Caco-2 (cell line): ENCODE measurements at regions not wholly inside any gene's neighbourhood (a gene's known extent, or its start where the extent isn't known, plus 50 kb on each side); places are given as distances from the start of the nearest gene placed in this dataset.

ENCODE experiments used
- BruUV-seq: library from RNA; stranded (reverse); fragments of 400-500 nt; replicated peaks from 2 replicates; lab custom pipeline; 2021; lab: Mats Ljungman, UMichigan
- CTCF ChIA-PET: fragments of 300-600 bp; sonication (Branson Sonifier 250); formaldehyde crosslinking; loops from one replicate; lab custom pipeline; 2022; ENCODE audit warnings: antibody characterized with exemption; lab: Charles Lee
- POLR2A ChIA-PET: fragments of 300-600 bp; sonication (Branson Sonifier 250); formaldehyde crosslinking; loops from one replicate; lab custom pipeline; 2022; ENCODE audit warnings: antibody characterized with exemption; lab: Charles Lee
- DNase-seq, 2 experiments: peaks; one replicate each; pipeline versions ENCODE4 v3.0.0 to v3.0.0-alpha.2; 2020 to 2022
- H3K27me3 ChIP-seq: replicated peaks from 2 replicates; pipeline ENCODE4 v1.6.0; 2011; ENCODE audit warnings: low read length; ENCODE audit not compliant: control insufficient read depth, insufficient read depth
- H3K36me3 ChIP-seq: 2 replicates; pipeline ENCODE4 v1.5.1; 2011; ENCODE audit warnings: low read length; ENCODE audit not compliant: control insufficient read depth, insufficient read depth
- H3K4me1 ChIP-seq: fragments of 250-450 bp; sonication (Bioruptor Pico); 2 replicates; pipeline ENCODE4 v1.5.1; 2020; ENCODE audit warnings: mild to moderate bottlenecking
- H3K4me3 ChIP-seq: 2 replicates; pipeline ENCODE4 v1.5.1; 2011; ENCODE audit warnings: low read depth, mild to moderate bottlenecking, control low read depth, low read length
- H3K9me3 ChIP-seq: fragments of 250-450 bp; sonication (Bioruptor Pico); 2 replicates; pipeline ENCODE4 v1.5.1; 2020; ENCODE audit warnings: mild to moderate bottlenecking, moderate library complexity
- H3K27ac Mint-ChIP-seq: one replicate; pipeline ENCODE4 v1.8.0; 2022; ENCODE audit warnings: mixed read lengths; ENCODE audit not compliant: unreplicated experiment
- H3K27me3 Mint-ChIP-seq: one replicate; pipeline ENCODE4 v1.8.0; 2022; ENCODE audit warnings: mixed read lengths; ENCODE audit not compliant: insufficient read depth, unreplicated experiment
- H3K36me3 Mint-ChIP-seq: one replicate; pipeline ENCODE4 v1.8.0; 2022; ENCODE audit warnings: mild to moderate bottlenecking, mixed read lengths; ENCODE audit not compliant: insufficient read depth, unreplicated experiment
- H3K4me1 Mint-ChIP-seq: one replicate; pipeline ENCODE4 v1.8.0; 2022; ENCODE audit warnings: low read depth, mixed read lengths; ENCODE audit not compliant: unreplicated experiment
- H3K4me3 Mint-ChIP-seq: one replicate; pipeline ENCODE4 v1.8.0; 2022; ENCODE audit warnings: mild to moderate bottlenecking, moderate library complexity, mixed read lengths; ENCODE audit not compliant: unreplicated experiment
- H3K9me3 Mint-ChIP-seq: one replicate; pipeline ENCODE4 v1.8.0; 2022; ENCODE audit warnings: mixed read lengths; ENCODE audit not compliant: unreplicated experiment
- intact Hi-C: fragments of 100-400 bp; cut with micrococcal nuclease; formaldehyde crosslinking; loops from one replicate; pipeline ENCODE4 v1.10.0; 2022; ENCODE audit not compliant: unreplicated experiment
- TF ChIP-seq, protein P1 (sequence below), 2 experiments: fragments of 200-600 bp in 1 of 2; IDR thresholded peaks; 1 replicate in 1 of 2; 2 replicates in 1 of 2; pipeline versions ENCODE4 v1.5.1 to v1.8.0; 2011 to 2022; ENCODE audit warnings: antibody characterized with exemption in 1 of 2, control low read depth in 1 of 2, inconsistent platforms in 1 of 2, low read depth in 1 of 2, low read length in 1 of 2, mild to moderate bottlenecking in 1 of 2, moderate library complexity in 1 of 2; ENCODE audit not compliant: insufficient read depth in 1 of 2, severe bottlenecking in 1 of 2, unreplicated experiment in 1 of 2

DNA sequence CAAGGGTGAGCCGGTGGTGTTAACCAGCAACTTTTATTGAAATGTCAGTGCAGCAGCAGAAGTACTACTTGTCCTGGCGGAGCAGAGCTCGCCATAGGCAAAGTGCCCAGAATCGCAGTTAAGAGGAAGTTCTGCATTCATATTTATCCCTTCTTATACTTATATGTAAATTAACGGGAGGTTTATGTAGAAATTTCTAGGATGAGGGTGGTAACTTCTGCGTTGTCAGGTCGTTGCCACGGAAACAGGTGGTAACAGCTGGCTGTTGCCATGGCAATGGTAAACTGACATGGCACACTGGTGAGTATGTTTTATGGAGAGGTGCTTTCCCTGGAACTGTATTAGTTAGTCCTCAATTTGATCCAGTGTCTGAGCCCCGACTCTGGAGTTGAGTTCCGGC is 2494.9 kb upstream of the PCDH20 start:
- no peaks in the 10 kb centered on the region for H3K9me3 ChIP-seq
- H3K4me3 Mint-ChIP-seq, result no peak overlapping the region
- H3K27ac Mint-ChIP-seq, result no peak overlapping the region
- BruUV-seq, result no TSS peak
- no peak overlapping the region for H3K4me3 ChIP-seq
- ChIA-PET CTCF (no interaction called here), POLR2A (no interaction called here)
- no peaks in the 10 kb centered on the region for H3K36me3 Mint-ChIP-seq
- TF ChIP-seq, protein P1, sequence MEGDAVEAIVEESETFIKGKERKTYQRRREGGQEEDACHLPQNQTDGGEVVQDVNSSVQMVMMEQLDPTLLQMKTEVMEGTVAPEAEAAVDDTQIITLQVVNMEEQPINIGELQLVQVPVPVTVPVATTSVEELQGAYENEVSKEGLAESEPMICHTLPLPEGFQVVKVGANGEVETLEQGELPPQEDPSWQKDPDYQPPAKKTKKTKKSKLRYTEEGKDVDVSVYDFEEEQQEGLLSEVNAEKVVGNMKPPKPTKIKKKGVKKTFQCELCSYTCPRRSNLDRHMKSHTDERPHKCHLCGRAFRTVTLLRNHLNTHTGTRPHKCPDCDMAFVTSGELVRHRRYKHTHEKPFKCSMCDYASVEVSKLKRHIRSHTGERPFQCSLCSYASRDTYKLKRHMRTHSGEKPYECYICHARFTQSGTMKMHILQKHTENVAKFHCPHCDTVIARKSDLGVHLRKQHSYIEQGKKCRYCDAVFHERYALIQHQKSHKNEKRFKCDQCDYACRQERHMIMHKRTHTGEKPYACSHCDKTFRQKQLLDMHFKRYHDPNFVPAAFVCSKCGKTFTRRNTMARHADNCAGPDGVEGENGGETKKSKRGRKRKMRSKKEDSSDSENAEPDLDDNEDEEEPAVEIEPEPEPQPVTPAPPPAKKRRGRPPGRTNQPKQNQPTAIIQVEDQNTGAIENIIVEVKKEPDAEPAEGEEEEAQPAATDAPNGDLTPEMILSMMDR (IDR thresholded peaks at IDR 0.05; ENCODE audit: insufficient read depth in 1 of 2, low read depth in 1 of 2, low read length in 1 of 2, severe bottlenecking in 1 of 2, unreplicated experiment in 1 of 2), result no peak
- no peaks in the 10 kb centered on the region for H3K4me1 Mint-ChIP-seq
- intact Hi-C loops, result no loop called here
- H3K27me3 ChIP-seq, result no peaks in the 10 kb centered on the region
- H3K9me3 Mint-ChIP-seq, result no peaks in the 10 kb centered on the region
- DNase-seq, result peak in 1 of 2 experiments; percentile 8
- H3K36me3 ChIP-seq, result no peaks in the 10 kb centered on the region
- no peaks in the 10 kb centered on the region for H3K4me1 ChIP-seq
- H3K27me3 Mint-ChIP-seq, result peaks cover 8% of the 10 kb centered on the region

GRCh38 chr13:63909726-63910375 is 2494.2 kb upstream of the PCDH20 start:
- no TSS peak for BruUV-seq
- no peaks in the 10 kb centered on the region for H3K9me3 Mint-ChIP-seq
- ChIA-PET POLR2A (no interaction called here), CTCF (no interaction called here)
- no peaks in the 10 kb centered on the region for H3K27me3 ChIP-seq
- no peaks in the 10 kb centered on the region for H3K9me3 ChIP-seq
- H3K4me3 Mint-ChIP-seq, result no peak overlapping the region
- H3K27me3 Mint-ChIP-seq, result peaks cover 8% of the 10 kb centered on the region
- intact Hi-C loops, result no loop called here
- no peaks in the 10 kb centered on the region for H3K4me1 ChIP-seq
- no peaks in the 10 kb centered on the region for H3K36me3 Mint-ChIP-seq
- no peak overlapping the region for H3K4me3 ChIP-seq
- no peak for DNase-seq
- TF ChIP-seq, protein P1 (IDR thresholded peaks at IDR 0.05; ENCODE audit: insufficient read depth in 1 of 2, low read depth in 1 of 2, low read length in 1 of 2, severe bottlenecking in 1 of 2, unreplicated experiment in 1 of 2), result no peak
- no peaks in the 10 kb centered on the region for H3K36me3 ChIP-seq
- no peaks in the 10 kb centered on the region for H3K4me1 Mint-ChIP-seq
- no peak overlapping the region for H3K27ac Mint-ChIP-seq

DNA sequence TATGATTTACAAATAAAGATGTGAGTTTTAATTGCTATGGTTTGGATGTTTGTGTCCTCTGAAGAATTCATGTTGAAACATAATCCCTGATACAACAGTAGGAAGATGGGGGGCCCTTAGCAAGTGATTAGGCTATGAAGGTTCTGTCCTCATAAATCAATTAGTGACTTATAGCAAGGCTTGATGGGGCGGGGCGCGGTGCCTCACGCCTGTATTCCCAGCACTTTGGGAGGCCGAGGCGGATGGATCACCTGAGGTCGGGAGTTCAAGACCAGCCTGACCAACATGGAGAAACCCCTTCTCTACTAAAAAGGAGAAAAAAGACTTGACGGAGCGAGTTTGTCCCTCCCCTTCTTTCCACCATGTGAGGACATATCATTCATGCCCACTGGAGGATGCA is 2486.5 kb upstream of the PCDH20 start:
- H3K9me3 Mint-ChIP-seq, result no peaks in the 10 kb centered on the region
- ChIA-PET CTCF (no interaction called here), POLR2A (no interaction called here)
- TF ChIP-seq, protein P1 (IDR thresholded peaks at IDR 0.05; ENCODE audit: insufficient read depth in 1 of 2, low read depth in 1 of 2, low read length in 1 of 2, severe bottlenecking in 1 of 2, unreplicated experiment in 1 of 2), result no peak
- H3K4me1 Mint-ChIP-seq, result no peaks in the 10 kb centered on the region
- no peak for DNase-seq
- intact Hi-C loops, result no loop called here
- H3K27me3 Mint-ChIP-seq, result peaks cover 2% of the 10 kb centered on the region
- no peaks in the 10 kb centered on the region for H3K4me1 ChIP-seq
- no peak overlapping the region for H3K4me3 Mint-ChIP-seq
- H3K36me3 ChIP-seq, result no peaks in the 10 kb centered on the region
- no TSS peak for BruUV-seq
- no peaks in the 10 kb centered on the region for H3K27me3 ChIP-seq
- no peaks in the 10 kb centered on the region for H3K36me3 Mint-ChIP-seq
- no peak overlapping the region for H3K4me3 ChIP-seq
- H3K9me3 ChIP-seq, result no peaks in the 10 kb centered on the region
- H3K27ac Mint-ChIP-seq, result no peak overlapping the region
